Astrocyte of the cerebellum (primary cell): ENCODE measurements at regions not wholly inside any gene's neighbourhood (a gene's known extent, or its start where the extent isn't known, plus 50 kb on each side); places are given as distances from the start of the nearest gene placed in this dataset.

Source experiments
- DNase-seq: peaks from one replicate; pipeline ENCODE4 v3.0.0-alpha.2; 2011; ENCODE audit warnings: low read depth
- H3K4me3 ChIP-seq: 2 replicates; pipeline ENCODE4 v1.5.1; 2011; ENCODE audit warnings: mild to moderate bottlenecking, low read depth, low read length, moderate library complexity
- CTCF ChIP-seq: IDR thresholded peaks from 2 replicates; pipeline ENCODE4 v1.5.1; 2012; ENCODE audit warnings: low read length, low read depth, moderate library complexity, mild to moderate bottlenecking; ENCODE audit errors: missing control alignments
- in situ Hi-C: cut with HindIII; loops from 2 replicates; pipeline ENCODE4 v1.10.0; 2017; ENCODE audit warnings: low sequenced_read_pairs

GRCh38 chr2:217671871-217672270, 330.9 kb downstream of the TNS1 start:
- DNase-seq = no peak
- no peak for TF ChIP-seq CTCF
- in situ Hi-C loops = no loop called here
- H3K4me3 ChIP-seq = no peak overlapping the region

- no peak for DNase-seq
- H3K4me3 ChIP-seq = no peak overlapping the region
- TF ChIP-seq CTCF = no peak
- in situ Hi-C loops = no loop called here
Measured at GRCh38 chr2:217671075-217671474, 331.7 kb downstream of the TNS1 start.

GRCh38 chr2:217669831-217670230, 333.0 kb downstream of the TNS1 start:
- in situ Hi-C loops = no loop called here

GRCh38 chr2:217667512-217667911, 335.3 kb downstream of the TNS1 start:
- H3K4me3 ChIP-seq = no peak overlapping the region
- no peak for TF ChIP-seq CTCF
- in situ Hi-C loops = no loop called here
- DNase-seq = no peak

More at GRCh38 chr2:217669831-217670230, 333.0 kb downstream of the TNS1 start:
- H3K4me3 ChIP-seq = no peak overlapping the region
- TF ChIP-seq CTCF = no peak
- no peak for DNase-seq

- no peak for DNase-seq
- no peak overlapping the region for H3K4me3 ChIP-seq
- in situ Hi-C loops = no loop called here
- TF ChIP-seq CTCF = no peak
Measured at GRCh38 chr2:217667035-217667434, 335.8 kb downstream of the TNS1 start.

- TF ChIP-seq CTCF = no peak
- H3K4me3 ChIP-seq = no peak overlapping the region
- in situ Hi-C loops = no loop called here
- no peak for DNase-seq
Measured at GRCh38 chr2:217666338-217666737, 336.5 kb downstream of the TNS1 start.

- H3K4me3 ChIP-seq = no peak overlapping the region
- in situ Hi-C loops = no loop called here
- DNase-seq = no peak
- TF ChIP-seq CTCF = no peak
Measured at GRCh38 chr2:217664761-217665160, 338.0 kb downstream of the TNS1 start.
